T-helper 2 cell treated with Interferon-gamma antibody and Interleukin-4, amounts not matched to agents 5 μg/mL and 100 μg/mL, for 36 hours (primary cell): ENCODE measurements at regions not wholly inside any gene's neighbourhood (a gene's known extent, or its start where the extent isn't known, plus 50 kb on each side); places are given as distances from the start of the nearest gene placed in this dataset.

ENCODE experiments used
- DNase-seq: peaks from one replicate; pipeline ENCODE4 v3.0.0; 2021; ENCODE audit warnings: low spot score
- H3K27ac Mint-ChIP-seq: one replicate; pipeline ENCODE4 v1.8.0; 2021; ENCODE audit warnings: mild to moderate bottlenecking, mixed read lengths
- H3K27me3 Mint-ChIP-seq: one replicate; pipeline ENCODE4 v1.8.0; 2021; ENCODE audit warnings: low read depth, mixed read lengths
- H3K36me3 Mint-ChIP-seq: one replicate; pipeline ENCODE4 v1.8.0; 2021; ENCODE audit warnings: low read depth, mixed read lengths
- H3K4me1 Mint-ChIP-seq: one replicate; pipeline ENCODE4 v1.8.0; 2021; ENCODE audit warnings: low read depth, mixed read lengths
- H3K4me3 Mint-ChIP-seq: one replicate; pipeline ENCODE4 v1.8.0; 2022; ENCODE audit warnings: mild to moderate bottlenecking, moderate library complexity, mixed read lengths
- H3K9me3 Mint-ChIP-seq: one replicate; pipeline ENCODE4 v1.8.0; 2021; ENCODE audit warnings: mixed read lengths

DNA sequence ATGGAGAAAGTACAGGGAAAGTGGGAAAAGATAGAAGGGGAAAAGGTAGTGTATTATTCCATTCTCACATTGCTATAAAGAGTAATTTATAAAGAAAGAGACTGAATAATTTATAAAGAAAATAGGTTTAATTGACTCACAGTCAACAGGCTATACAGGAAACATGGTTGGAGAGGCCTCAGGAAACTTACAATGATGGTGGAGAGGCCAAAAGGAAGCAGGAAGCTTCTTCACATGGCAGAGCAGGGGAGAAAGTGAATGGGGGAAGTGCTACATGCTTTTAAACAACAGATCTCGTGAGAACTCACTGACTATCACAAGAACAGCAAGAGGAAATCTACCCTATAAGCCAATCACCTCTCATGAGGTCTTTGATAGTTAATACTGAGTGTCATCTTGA, 725.0 kb upstream of the FLRT2 start:
- Mint-ChIP-seq H3K36me3 (no peaks in the 10 kb centered on the region), H3K4me1 (no peaks in the 10 kb centered on the region)

DNA sequence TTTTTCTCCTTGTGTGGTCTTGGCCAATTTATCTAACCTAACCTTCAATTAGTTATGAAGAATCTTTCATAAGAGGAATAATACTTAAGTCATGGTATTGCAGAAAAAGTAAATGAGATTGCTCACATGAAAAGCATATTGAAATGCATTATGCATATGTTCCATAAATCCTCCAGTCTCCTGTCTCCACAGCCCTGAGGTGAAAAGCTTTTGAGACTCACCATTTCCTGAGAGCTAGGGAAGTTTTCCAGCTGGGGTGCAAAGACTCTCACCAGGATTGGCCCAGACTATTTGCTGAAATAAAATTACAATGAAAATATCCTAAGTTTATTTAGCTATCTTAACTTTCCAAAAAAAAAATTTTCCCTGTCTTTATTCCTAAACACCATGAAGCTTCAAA, 723.8 kb upstream of the FLRT2 start:
- Mint-ChIP-seq H3K36me3 (no peaks in the 10 kb centered on the region), H3K4me3 (no peak overlapping the region), H3K27ac (no peak overlapping the region), H3K4me1 (no peaks in the 10 kb centered on the region), H3K27me3 (no peaks in the 10 kb centered on the region), H3K9me3 (peaks cover 31% of the 10 kb centered on the region)
- DNase-seq, result no peak

More for the DNA sequence above, 725.0 kb upstream of the FLRT2 start:
- no peak for DNase-seq
- Mint-ChIP-seq H3K9me3 (peaks cover 28% of the 10 kb centered on the region), H3K27ac (no peak overlapping the region), H3K4me3 (no peak overlapping the region), H3K27me3 (no peaks in the 10 kb centered on the region)

GRCh38 chr14:84806622-84807021, 723.3 kb upstream of the FLRT2 start:
- Mint-ChIP-seq H3K4me3 (no peak overlapping the region), H3K27me3 (no peaks in the 10 kb centered on the region)

DNA sequence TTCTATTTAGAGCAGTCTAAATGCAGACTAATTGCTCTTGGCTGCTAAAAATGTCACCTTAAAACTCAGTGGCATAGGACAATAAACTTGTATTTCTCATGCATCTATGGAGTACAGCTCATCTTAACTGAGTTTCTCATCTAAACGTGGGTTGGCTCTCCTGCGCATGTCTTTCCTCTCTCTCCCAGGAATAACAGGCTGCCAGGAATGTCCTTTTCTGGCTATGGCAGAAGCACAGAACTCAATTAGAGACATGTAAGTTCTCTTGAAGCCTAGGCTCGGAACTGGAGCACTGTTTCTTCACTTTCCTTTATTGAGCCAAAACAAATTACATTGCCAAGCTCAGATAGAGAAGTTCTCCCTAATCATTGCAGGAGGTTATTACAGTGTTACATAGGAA, 722.3 kb upstream of the FLRT2 start:
- no peaks in the 10 kb centered on the region for H3K27me3 Mint-ChIP-seq

More at GRCh38 chr14:84806622-84807021, 723.3 kb upstream of the FLRT2 start:
- H3K36me3 Mint-ChIP-seq, result no peaks in the 10 kb centered on the region
- H3K4me1 Mint-ChIP-seq, result no peaks in the 10 kb centered on the region
- DNase-seq, result no peak
- no peak overlapping the region for H3K27ac Mint-ChIP-seq
- H3K9me3 Mint-ChIP-seq, result peaks cover 32% of the 10 kb centered on the region

GRCh38 chr14:84809158-84809557, 720.8 kb upstream of the FLRT2 start:
- Mint-ChIP-seq H3K4me3 (no peak overlapping the region), H3K27ac (no peak overlapping the region), H3K27me3 (no peaks in the 10 kb centered on the region), H3K36me3 (no peaks in the 10 kb centered on the region), H3K9me3 (peaks cover 28% of the 10 kb centered on the region), H3K4me1 (no peaks in the 10 kb centered on the region)
- DNase-seq, result no peak

More for the DNA sequence above, 722.3 kb upstream of the FLRT2 start:
- H3K4me3 Mint-ChIP-seq, result no peak overlapping the region
- H3K4me1 Mint-ChIP-seq, result no peaks in the 10 kb centered on the region
- no peaks in the 10 kb centered on the region for H3K36me3 Mint-ChIP-seq
- no peak overlapping the region for H3K27ac Mint-ChIP-seq
- no peak for DNase-seq
- H3K9me3 Mint-ChIP-seq, result peaks cover 24% of the 10 kb centered on the region

- H3K36me3 Mint-ChIP-seq, result no peaks in the 10 kb centered on the region
- no peak overlapping the region for H3K4me3 Mint-ChIP-seq
- H3K27ac Mint-ChIP-seq, result no peak overlapping the region
- DNase-seq, result no peak
- H3K27me3 Mint-ChIP-seq, result no peaks in the 10 kb centered on the region
- peaks cover 29% of the 10 kb centered on the region for H3K9me3 Mint-ChIP-seq
- H3K4me1 Mint-ChIP-seq, result no peaks in the 10 kb centered on the region
These were observed 715.6 kb upstream of the FLRT2 start for GRCh38 chr14:84814391-84814790.

DNA sequence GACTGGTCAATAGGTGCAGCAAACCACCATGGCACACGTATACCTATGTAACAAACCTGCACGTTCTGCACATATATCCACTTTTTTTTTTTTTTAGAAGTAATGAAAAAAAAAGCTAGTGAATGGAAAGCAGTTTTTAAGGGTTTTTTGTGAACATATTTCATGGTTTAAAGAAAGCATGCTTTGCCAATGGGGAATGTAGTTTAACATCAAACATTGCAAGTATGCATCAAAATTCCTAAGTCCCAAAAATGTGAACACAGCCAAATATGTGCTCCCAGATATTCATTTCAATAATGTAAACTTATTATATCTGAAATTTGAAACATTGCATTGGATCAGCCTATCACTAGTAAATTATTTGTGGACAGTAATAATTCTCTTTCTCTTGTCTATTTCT, 710.4 kb upstream of the FLRT2 start:
- H3K36me3 Mint-ChIP-seq, result no peaks in the 10 kb centered on the region
- no peaks in the 10 kb centered on the region for H3K4me1 Mint-ChIP-seq
- H3K9me3 Mint-ChIP-seq, result peaks cover 29% of the 10 kb centered on the region
- no peaks in the 10 kb centered on the region for H3K27me3 Mint-ChIP-seq
- no peak for DNase-seq
- no peak overlapping the region for H3K4me3 Mint-ChIP-seq
- no peak overlapping the region for H3K27ac Mint-ChIP-seq

GRCh38 chr14:84825481-84826251, 704.3 kb upstream of the FLRT2 start:
- DNase-seq, result no peak
- Mint-ChIP-seq H3K9me3 (peaks cover 40% of the 10 kb centered on the region), H3K4me3 (no peak overlapping the region), H3K4me1 (no peaks in the 10 kb centered on the region), H3K27me3 (no peaks in the 10 kb centered on the region), H3K27ac (no peak overlapping the region), H3K36me3 (no peaks in the 10 kb centered on the region)

- Mint-ChIP-seq H3K4me1 (no peaks in the 10 kb centered on the region), H3K27ac (no peak overlapping the region), H3K4me3 (no peak overlapping the region), H3K27me3 (no peaks in the 10 kb centered on the region), H3K36me3 (no peaks in the 10 kb centered on the region), H3K9me3 (peaks cover 39% of the 10 kb centered on the region)
- no peak for DNase-seq
These were observed 703.6 kb upstream of the FLRT2 start for GRCh38 chr14:84826294-84826693.

GRCh38 chr14:84850595-84850994, 679.3 kb upstream of the FLRT2 start:
- H3K4me1 Mint-ChIP-seq, result no peaks in the 10 kb centered on the region
- H3K27ac Mint-ChIP-seq, result no peak overlapping the region
- peaks cover 20% of the 10 kb centered on the region for H3K9me3 Mint-ChIP-seq
- no peak for DNase-seq
- H3K4me3 Mint-ChIP-seq, result no peak overlapping the region
- H3K36me3 Mint-ChIP-seq, result no peaks in the 10 kb centered on the region
- no peaks in the 10 kb centered on the region for H3K27me3 Mint-ChIP-seq

DNA sequence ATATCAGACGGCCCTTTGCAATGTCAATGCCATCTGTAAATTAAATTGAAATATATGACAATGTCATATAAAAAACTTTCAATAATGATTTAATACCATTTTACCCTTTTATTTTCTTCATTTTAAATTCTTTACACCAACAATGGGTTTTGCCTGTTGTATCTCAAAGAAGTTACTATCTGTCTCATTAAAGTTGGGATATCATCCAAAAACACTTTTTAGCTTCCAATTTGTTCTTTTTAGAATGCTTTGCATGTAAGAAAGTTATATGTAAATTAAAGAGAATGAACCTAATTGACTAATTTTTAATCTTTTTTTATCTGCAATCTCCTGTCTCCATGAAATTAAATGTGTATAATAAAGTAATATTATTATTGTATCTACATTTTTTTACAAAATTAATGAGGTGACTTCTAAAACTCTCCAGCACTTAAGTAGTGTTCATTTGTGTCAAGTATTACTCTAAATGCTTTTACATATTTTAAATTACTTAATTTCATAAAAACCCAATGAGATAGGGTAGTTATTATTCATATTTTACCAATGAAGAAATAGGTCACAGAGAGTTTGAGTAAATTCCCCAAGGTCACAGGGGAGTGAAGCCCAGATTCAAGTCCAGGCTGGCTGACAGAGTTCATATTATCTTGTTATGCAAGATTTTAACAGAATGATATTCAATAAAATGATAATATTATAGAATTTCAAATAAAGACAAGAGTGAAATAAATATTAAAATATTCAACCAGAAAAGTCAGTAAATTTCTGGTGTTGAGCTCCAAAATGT, 673.0 kb upstream of the FLRT2 start:
- no peak overlapping the region for H3K27ac Mint-ChIP-seq
- H3K36me3 Mint-ChIP-seq, result no peaks in the 10 kb centered on the region
- H3K4me3 Mint-ChIP-seq, result no peak overlapping the region
- H3K9me3 Mint-ChIP-seq, result peaks cover 46% of the 10 kb centered on the region
- no peaks in the 10 kb centered on the region for H3K27me3 Mint-ChIP-seq
- no peak for DNase-seq
- H3K4me1 Mint-ChIP-seq, result no peaks in the 10 kb centered on the region

GRCh38 chr14:84857571-84857970, 672.4 kb upstream of the FLRT2 start:
- peaks cover 46% of the 10 kb centered on the region for H3K9me3 Mint-ChIP-seq
- H3K27me3 Mint-ChIP-seq, result no peaks in the 10 kb centered on the region
- no peaks in the 10 kb centered on the region for H3K4me1 Mint-ChIP-seq
- no peak overlapping the region for H3K4me3 Mint-ChIP-seq
- H3K27ac Mint-ChIP-seq, result no peak overlapping the region
- DNase-seq, result no peak
- no peaks in the 10 kb centered on the region for H3K36me3 Mint-ChIP-seq

- H3K4me1 Mint-ChIP-seq, result no peaks in the 10 kb centered on the region
- DNase-seq, result no peak
- no peaks in the 10 kb centered on the region for H3K27me3 Mint-ChIP-seq
- H3K27ac Mint-ChIP-seq, result no peak overlapping the region
- peaks cover 50% of the 10 kb centered on the region for H3K9me3 Mint-ChIP-seq
- no peaks in the 10 kb centered on the region for H3K36me3 Mint-ChIP-seq
- H3K4me3 Mint-ChIP-seq, result no peak overlapping the region
These were observed 670.8 kb upstream of the FLRT2 start for GRCh38 chr14:84859116-84859515.

DNA sequence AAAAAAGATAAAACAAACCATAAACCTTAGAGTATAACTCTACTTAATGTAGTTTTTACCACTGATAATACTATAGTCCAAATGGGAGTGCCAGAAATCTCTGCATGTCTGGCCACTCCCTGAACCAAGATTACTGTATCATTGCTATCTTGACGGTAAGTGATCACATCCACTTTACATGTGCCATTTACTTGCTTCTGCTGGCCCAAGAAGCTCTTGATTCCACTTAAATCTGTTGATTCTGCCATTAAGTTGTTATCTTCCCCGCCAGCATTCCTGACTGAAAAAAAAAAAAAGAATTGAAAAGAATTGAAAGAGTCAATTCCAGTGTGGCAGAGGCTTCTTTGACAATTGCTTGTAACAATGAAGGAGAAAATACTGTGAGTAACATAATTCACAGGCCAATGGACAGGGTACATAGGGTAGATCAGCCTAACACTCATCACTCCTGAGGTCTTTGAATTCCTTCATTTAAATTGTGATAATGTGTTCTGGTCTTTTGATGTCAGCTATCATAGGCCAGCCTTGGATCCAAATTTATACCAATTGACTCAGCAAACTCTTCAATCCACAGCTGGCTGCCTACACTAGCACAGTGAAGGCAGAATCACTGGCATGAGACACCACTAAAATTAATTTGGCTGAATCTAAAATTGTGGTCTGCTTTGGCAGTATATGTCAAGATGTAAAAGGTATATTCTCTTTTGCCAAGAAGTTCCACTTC, 665.2 kb upstream of the FLRT2 start:
- Mint-ChIP-seq H3K27me3 (no peaks in the 10 kb centered on the region), H3K27ac (no peak overlapping the region)
- no peak for DNase-seq

More for the DNA sequence above, 665.2 kb upstream of the FLRT2 start:
- Mint-ChIP-seq H3K4me1 (no peaks in the 10 kb centered on the region), H3K9me3 (peaks cover 35% of the 10 kb centered on the region), H3K36me3 (no peaks in the 10 kb centered on the region), H3K4me3 (no peak overlapping the region)
